Hindlimb muscle (tissue), 1 donor: ENCODE measurements at regions not wholly inside any gene's neighbourhood (a gene's known extent, or its start where the extent isn't known, plus 50 kb on each side); places are given as distances from the start of the nearest gene placed in this dataset.
"Not testable (repeated sequence)": the region's sequence is repeated elsewhere in the genome, so short reads cannot be mapped to it uniquely, and the experiment has no call there.

Source experiments
- DNase-seq: peaks from one replicate; pipeline ENCODE4 v3.0.0-alpha.2; 2013

GRCh38 chrX:140337263-140337662 lies 167.6 kb downstream of the SOX3 start:
- no peak for DNase-seq

GRCh38 chrX:140318296-140318695 lies 186.6 kb downstream of the SOX3 start:
- no peak for DNase-seq

- DNase-seq, result no peak
These were observed 187.4 kb downstream of the SOX3 start for GRCh38 chrX:140317462-140317861.

- DNase-seq, result no peak
These were observed 205.7 kb downstream of the SOX3 start for GRCh38 chrX:140298960-140299825.

- DNase-seq, result no peak
These were observed 207.6 kb downstream of the SOX3 start for GRCh38 chrX:140297273-140297672.

- DNase-seq, result no peak
These were observed 211.9 kb downstream of the SOX3 start for GRCh38 chrX:140292961-140293360.

- no peak for DNase-seq
These were observed 212.7 kb downstream of the SOX3 start for GRCh38 chrX:140292188-140292587.

GRCh38 chrX:140274811-140275525 lies 229.9 kb downstream of the SOX3 start:
- no peak for DNase-seq

GRCh38 chrX:140273921-140274320 lies 230.9 kb downstream of the SOX3 start:
- DNase-seq, result no peak

- no peak for DNase-seq
These were observed 254.5 kb downstream of the SOX3 start for GRCh38 chrX:140250391-140250790.

GRCh38 chrX:140249088-140249487 lies 255.8 kb downstream of the SOX3 start:
- DNase-seq, result no peak

- DNase-seq, result no peak
These were observed 263.9 kb upstream of the CXorf66 start for GRCh38 chrX:140229191-140229590.

GRCh38 chrX:140226037-140226436 lies 260.7 kb upstream of the CXorf66 start:
- not testable (repeated sequence) for DNase-seq

- DNase-seq, result not testable (repeated sequence)
These were observed 250.6 kb upstream of the CXorf66 start for GRCh38 chrX:140215894-140216293.

- DNase-seq, result not testable (repeated sequence)
These were observed 249.2 kb upstream of the CXorf66 start for GRCh38 chrX:140214518-140214917.

- no peak for DNase-seq
These were observed 241.3 kb upstream of the CXorf66 start for GRCh38 chrX:140206657-140207056.

- DNase-seq, result no peak
These were observed 225.3 kb upstream of the CXorf66 start for GRCh38 chrX:140190441-140191108.

GRCh38 chrX:140180585-140180984 lies 215.3 kb upstream of the CXorf66 start:
- DNase-seq, result no peak

- DNase-seq, result no peak
These were observed 212.5 kb upstream of the CXorf66 start for GRCh38 chrX:140177821-140178220.

GRCh38 chrX:140172401-140172800 lies 207.1 kb upstream of the CXorf66 start:
- no peak for DNase-seq

GRCh38 chrX:140167551-140167950 lies 202.2 kb upstream of the CXorf66 start:
- DNase-seq, result no peak

- DNase-seq, result no peak
These were observed 200.5 kb upstream of the CXorf66 start for GRCh38 chrX:140165849-140166248.

GRCh38 chrX:140164391-140164790 lies 199.1 kb upstream of the CXorf66 start:
- no peak for DNase-seq
